ENCODE measurements at regions not wholly inside any gene's neighbourhood (a gene's known extent, or its start where the extent isn't known, plus 50 kb on each side); places are given as distances from the start of the nearest gene placed in this dataset.

- DNase-seq (ENCODE audit: low read depth): no peak
- TF ChIP-seq CTCF (IDR thresholded peaks at IDR 0.05; ENCODE audit: insufficient read depth, low read depth, low read length, missing control alignments): no peak
- H3K4me3 ChIP-seq (ENCODE audit: low read length): no peak overlapping the region
Measured at GRCh38 chr11:110763249-110764011, 51.2 kb upstream of the ARHGAP20 start.

- no peak overlapping the region for H3K4me3 ChIP-seq (ENCODE audit: low read length)
- no peak for TF ChIP-seq CTCF (IDR thresholded peaks at IDR 0.05; ENCODE audit: insufficient read depth, low read depth, low read length, missing control alignments)
- DNase-seq (ENCODE audit: low read depth): no peak
Measured at GRCh38 chr11:110762590-110762989, 50.4 kb upstream of the ARHGAP20 start.
